Neural cell (in vitro differentiated cells): ENCODE measurements at regions not wholly inside any gene's neighbourhood (a gene's known extent, or its start where the extent isn't known, plus 50 kb on each side); places are given as distances from the start of the nearest gene placed in this dataset.
"Not testable (repeated sequence)": the region's sequence is repeated elsewhere in the genome, so short reads cannot be mapped to it uniquely, and the experiment has no call there.

Source experiments
- H2AFZ ChIP-seq: fragments of 200-600, 300-800 bp; sonication (generic), shearing (Covaris generic); 2 replicates; pipeline ENCODE4 v1.6.0; 2014; ENCODE audit warnings: low read depth, mild to moderate bottlenecking, antibody characterized with exemption, low read length, moderate library complexity
- H3F3A ChIP-seq: fragments of 200-600 bp; shearing (Covaris generic); 2 replicates; pipeline ENCODE4 v1.6.1; 2016; ENCODE audit warnings: mild to moderate bottlenecking, moderate library complexity, mixed read lengths, antibody characterized with exemption, low read length; ENCODE audit not compliant: insufficient read depth, poor library complexity, severe bottlenecking
- H3K27ac ChIP-seq: fragments of 200-600, 300-800 bp; sonication (generic), shearing (Covaris generic); 2 replicates; pipeline ENCODE4 v1.5.1; 2014; ENCODE audit warnings: mild to moderate bottlenecking, low read length, moderate library complexity
- H3K27me3 ChIP-seq: fragments of 300-800, 200-600 bp; sonication (generic), shearing (Covaris generic); 2 replicates; pipeline ENCODE4 v1.6.0; 2014; ENCODE audit warnings: mild to moderate bottlenecking, low read depth, low read length, moderate library complexity; ENCODE audit not compliant: insufficient read depth
- H3K36me3 ChIP-seq: fragments of 300-800, 200-600 bp; sonication (generic), shearing (Covaris generic); 2 replicates; pipeline ENCODE4 v1.5.1; 2014; ENCODE audit warnings: mild to moderate bottlenecking, antibody characterized with exemption, low read length, moderate library complexity; ENCODE audit not compliant: insufficient read depth
- H3K4me2 ChIP-seq: fragments of 300-800, 200-600 bp; sonication (generic), shearing (Covaris generic); 2 replicates; pipeline ENCODE4 v1.6.0; 2014; ENCODE audit warnings: mild to moderate bottlenecking, low read length
- H3K4me3 ChIP-seq: fragments of 300-800, 200-600 bp; sonication (generic), shearing (Covaris generic); 2 replicates; pipeline ENCODE4 v1.5.1; 2014; ENCODE audit warnings: mild to moderate bottlenecking, low read length, moderate library complexity
- H3K79me2 ChIP-seq: fragments of 200-600 bp; shearing (Covaris generic); replicated peaks from 2 replicates; pipeline ENCODE4 v1.6.0; 2014; ENCODE audit warnings: mild to moderate bottlenecking, low read length, moderate library complexity; ENCODE audit not compliant: insufficient read depth
- H3K9ac ChIP-seq: fragments of 300-800, 200-600 bp; sonication (generic), shearing (Covaris generic); 2 replicates; pipeline ENCODE4 v1.6.1; 2016; ENCODE audit warnings: mild to moderate bottlenecking, low read length, mixed read lengths
- H3K9me2 ChIP-seq: fragments of 200-600 bp; shearing (Covaris generic); 2 replicates; pipeline ENCODE4 v1.6.1; 2016; ENCODE audit warnings: mild to moderate bottlenecking, low read length, mixed read lengths; ENCODE audit not compliant: insufficient read depth
- H3K9me3 ChIP-seq: fragments of 200-600, 300-800 bp; sonication (generic), shearing (Covaris generic); 2 replicates; pipeline ENCODE4 v1.6.1; 2016; ENCODE audit warnings: mild to moderate bottlenecking, mixed run types, low read length, moderate library complexity, mixed read lengths
- H4K20me1 ChIP-seq: fragments of 200-600 bp; shearing (Covaris generic); 2 replicates; pipeline ENCODE4 v1.6.1; 2016; ENCODE audit warnings: mild to moderate bottlenecking, mixed run types; ENCODE audit not compliant: insufficient read depth
- EP300 ChIP-seq: fragments of 450-650 bp; conservative IDR thresholded peaks from 2 replicates; pipeline ENCODE4 v1.6.1; 2014; ENCODE audit warnings: antibody characterized with exemption, mild to moderate bottlenecking, moderate library complexity; ENCODE audit not compliant: poor library complexity, severe bottlenecking
- EZH2 ChIP-seq: fragments of 200-600, 300-800 bp; shearing (Covaris generic), sonication (generic); IDR thresholded peaks from 2 replicates; pipeline ENCODE4 v1.6.1; 2014; ENCODE audit warnings: antibody characterized with exemption, low read length, borderline replicate concordance, mild to moderate bottlenecking; ENCODE audit not compliant: insufficient read depth, poor library complexity, severe bottlenecking
- MXI1 ChIP-seq: fragments of 450-650 bp; conservative IDR thresholded peaks from 2 replicates; pipeline ENCODE4 v1.6.1; 2014; ENCODE audit warnings: antibody characterized with exemption, mild to moderate bottlenecking; ENCODE audit not compliant: poor library complexity, severe bottlenecking
- POLR2AphosphoS5 ChIP-seq: IDR thresholded peaks from 2 replicates; pipeline ENCODE4 v1.6.1; 2012
- RAD21 ChIP-seq: fragments of 450-650 bp; conservative IDR thresholded peaks from 2 replicates; pipeline ENCODE4 v1.6.1; 2014; ENCODE audit warnings: antibody characterized with exemption, mild to moderate bottlenecking, moderate library complexity
- SMC3 ChIP-seq: fragments of 450-650 bp; conservative IDR thresholded peaks from 2 replicates; pipeline ENCODE4 v1.6.1; 2014; ENCODE audit warnings: antibody characterized with exemption, mild to moderate bottlenecking, moderate library complexity; ENCODE audit not compliant: poor library complexity
- TAF1 ChIP-seq: IDR thresholded peaks from 2 replicates; pipeline ENCODE4 v1.6.1; 2012; ENCODE audit warnings: low read depth
- TF ChIP-seq, protein P1 (sequence below): fragments of 450-650 bp; IDR thresholded peaks from 2 replicates; pipeline ENCODE4 v1.5.1; 2014; ENCODE audit warnings: antibody characterized with exemption, mild to moderate bottlenecking, moderate library complexity; ENCODE audit not compliant: poor library complexity, severe bottlenecking
- TF ChIP-seq, protein P2 (sequence below): IDR thresholded peaks from 2 replicates; pipeline ENCODE4 v1.6.1; 2012; ENCODE audit warnings: borderline replicate concordance

DNA sequence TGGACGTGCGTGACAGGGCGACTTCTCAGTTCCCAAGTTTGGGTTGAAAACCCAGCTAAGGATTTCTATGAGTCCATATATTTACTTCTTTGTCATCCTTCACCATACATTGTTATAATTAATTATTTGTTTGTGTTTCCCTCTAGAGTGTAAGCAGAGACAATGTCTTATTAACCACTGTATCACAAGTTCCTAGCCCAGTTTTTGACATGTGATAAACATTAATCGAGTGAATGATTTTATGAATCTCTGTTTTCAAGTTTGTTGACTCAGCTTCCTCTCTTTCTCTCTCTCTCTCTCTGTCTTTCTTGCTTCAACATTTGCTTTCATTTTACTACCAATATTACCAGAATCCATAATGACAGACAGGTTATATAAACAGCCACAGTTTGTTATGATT lies 1259.6 kb upstream of the TENM4 start:
- no peaks in the 10 kb centered on the region for H3K79me2 ChIP-seq
- TF ChIP-seq EZH2 (no peak), TAF1 (no peak), MXI1 (no peak), EP300 (no peak), POLR2AphosphoS5 (no peak), RAD21 (no peak), SMC3 (no peak)
- TF ChIP-seq, protein P1, sequence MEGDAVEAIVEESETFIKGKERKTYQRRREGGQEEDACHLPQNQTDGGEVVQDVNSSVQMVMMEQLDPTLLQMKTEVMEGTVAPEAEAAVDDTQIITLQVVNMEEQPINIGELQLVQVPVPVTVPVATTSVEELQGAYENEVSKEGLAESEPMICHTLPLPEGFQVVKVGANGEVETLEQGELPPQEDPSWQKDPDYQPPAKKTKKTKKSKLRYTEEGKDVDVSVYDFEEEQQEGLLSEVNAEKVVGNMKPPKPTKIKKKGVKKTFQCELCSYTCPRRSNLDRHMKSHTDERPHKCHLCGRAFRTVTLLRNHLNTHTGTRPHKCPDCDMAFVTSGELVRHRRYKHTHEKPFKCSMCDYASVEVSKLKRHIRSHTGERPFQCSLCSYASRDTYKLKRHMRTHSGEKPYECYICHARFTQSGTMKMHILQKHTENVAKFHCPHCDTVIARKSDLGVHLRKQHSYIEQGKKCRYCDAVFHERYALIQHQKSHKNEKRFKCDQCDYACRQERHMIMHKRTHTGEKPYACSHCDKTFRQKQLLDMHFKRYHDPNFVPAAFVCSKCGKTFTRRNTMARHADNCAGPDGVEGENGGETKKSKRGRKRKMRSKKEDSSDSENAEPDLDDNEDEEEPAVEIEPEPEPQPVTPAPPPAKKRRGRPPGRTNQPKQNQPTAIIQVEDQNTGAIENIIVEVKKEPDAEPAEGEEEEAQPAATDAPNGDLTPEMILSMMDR: no peak
- TF ChIP-seq, protein P2, sequence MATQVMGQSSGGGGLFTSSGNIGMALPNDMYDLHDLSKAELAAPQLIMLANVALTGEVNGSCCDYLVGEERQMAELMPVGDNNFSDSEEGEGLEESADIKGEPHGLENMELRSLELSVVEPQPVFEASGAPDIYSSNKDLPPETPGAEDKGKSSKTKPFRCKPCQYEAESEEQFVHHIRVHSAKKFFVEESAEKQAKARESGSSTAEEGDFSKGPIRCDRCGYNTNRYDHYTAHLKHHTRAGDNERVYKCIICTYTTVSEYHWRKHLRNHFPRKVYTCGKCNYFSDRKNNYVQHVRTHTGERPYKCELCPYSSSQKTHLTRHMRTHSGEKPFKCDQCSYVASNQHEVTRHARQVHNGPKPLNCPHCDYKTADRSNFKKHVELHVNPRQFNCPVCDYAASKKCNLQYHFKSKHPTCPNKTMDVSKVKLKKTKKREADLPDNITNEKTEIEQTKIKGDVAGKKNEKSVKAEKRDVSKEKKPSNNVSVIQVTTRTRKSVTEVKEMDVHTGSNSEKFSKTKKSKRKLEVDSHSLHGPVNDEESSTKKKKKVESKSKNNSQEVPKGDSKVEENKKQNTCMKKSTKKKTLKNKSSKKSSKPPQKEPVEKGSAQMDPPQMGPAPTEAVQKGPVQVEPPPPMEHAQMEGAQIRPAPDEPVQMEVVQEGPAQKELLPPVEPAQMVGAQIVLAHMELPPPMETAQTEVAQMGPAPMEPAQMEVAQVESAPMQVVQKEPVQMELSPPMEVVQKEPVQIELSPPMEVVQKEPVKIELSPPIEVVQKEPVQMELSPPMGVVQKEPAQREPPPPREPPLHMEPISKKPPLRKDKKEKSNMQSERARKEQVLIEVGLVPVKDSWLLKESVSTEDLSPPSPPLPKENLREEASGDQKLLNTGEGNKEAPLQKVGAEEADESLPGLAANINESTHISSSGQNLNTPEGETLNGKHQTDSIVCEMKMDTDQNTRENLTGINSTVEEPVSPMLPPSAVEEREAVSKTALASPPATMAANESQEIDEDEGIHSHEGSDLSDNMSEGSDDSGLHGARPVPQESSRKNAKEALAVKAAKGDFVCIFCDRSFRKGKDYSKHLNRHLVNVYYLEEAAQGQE: no peak

DNA sequence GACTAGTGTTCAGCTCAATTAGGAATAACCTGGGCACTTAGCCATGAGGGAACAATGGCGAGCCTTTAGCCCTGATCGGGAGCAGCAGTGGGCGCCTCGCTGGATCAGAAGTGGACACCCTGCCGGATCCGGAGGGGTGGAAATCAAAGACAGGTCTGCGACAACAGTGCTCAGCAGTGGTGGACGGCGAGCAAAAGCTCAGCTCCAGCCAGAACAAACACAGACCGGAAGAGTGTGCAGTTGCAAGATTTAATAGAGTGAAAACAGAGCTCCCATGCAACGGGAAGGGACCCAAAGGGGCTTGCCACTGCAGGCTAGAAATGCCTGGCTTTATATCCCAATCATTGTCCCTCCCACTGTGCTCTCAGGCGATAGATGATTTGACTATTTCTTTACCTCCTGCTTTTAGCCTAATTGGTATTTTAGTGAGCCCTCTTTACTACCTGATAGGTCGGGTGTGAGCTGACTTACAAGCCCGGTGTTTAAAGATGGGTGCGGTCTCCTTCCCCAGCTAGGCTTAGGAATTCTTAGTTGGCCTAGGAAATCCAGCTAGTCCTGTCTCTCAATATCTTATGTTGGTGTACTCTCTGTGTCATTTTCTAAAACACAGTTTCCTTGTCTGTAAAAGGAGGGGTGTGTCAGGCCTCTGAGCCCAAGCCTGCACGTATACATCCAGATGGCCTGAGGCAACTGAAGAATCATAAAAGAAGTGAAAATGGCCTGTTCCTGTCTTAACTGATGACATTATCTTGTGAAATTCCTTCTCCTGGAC lies 1258.8 kb upstream of the TENM4 start:
- H3K4me3 ChIP-seq, H3K9me3 ChIP-seq: not testable (repeated sequence)

More for the DNA sequence above, 1259.6 kb upstream of the TENM4 start:
- H3K36me3 ChIP-seq: no peaks in the 10 kb centered on the region
- H4K20me1 ChIP-seq: no peaks in the 10 kb centered on the region
- H3K9me3 ChIP-seq: no peaks in the 10 kb centered on the region
- H3F3A ChIP-seq: no peaks in the 10 kb centered on the region
- H3K4me3 ChIP-seq: no peak overlapping the region
- no peak overlapping the region for H2AFZ ChIP-seq
- no peaks in the 10 kb centered on the region for H3K9me2 ChIP-seq
- no peak overlapping the region for H3K4me2 ChIP-seq
- no peaks in the 10 kb centered on the region for H3K27me3 ChIP-seq
- H3K27ac ChIP-seq: no peak overlapping the region
- H3K9ac ChIP-seq: no peak overlapping the region

More for the DNA sequence above, 1258.8 kb upstream of the TENM4 start:
- not testable (repeated sequence) for H3F3A ChIP-seq, H3K79me2 ChIP-seq, H3K27ac ChIP-seq, H2AFZ ChIP-seq, H3K36me3 ChIP-seq, H4K20me1 ChIP-seq, H3K4me2 ChIP-seq, H3K9ac ChIP-seq, H3K27me3 ChIP-seq, H3K9me2 ChIP-seq
